ENCODE measurements at regions not wholly inside any gene's neighbourhood (a gene's known extent, or its start where the extent isn't known, plus 50 kb on each side); places are given as distances from the start of the nearest gene placed in this dataset.

GRCh38 chr4:59175617-59176016 is 2024.5 kb upstream of the ADGRL3 start:
- H3K9me3 ChIP-seq (ENCODE audit: control insufficient read depth, low read depth, low read length), result no peaks in the 10 kb centered on the region
- H3K9me3 Mint-ChIP-seq, result peaks cover 0 to 6% of the 10 kb centered on the region in 2 experiments; a peak in 3 of 5 replicates

More at GRCh38 chr4:59175617-59176016, 2024.5 kb upstream of the ADGRL3 start:
- no peak overlapping the region for H2AK5ac ChIP-seq (ENCODE audit: insufficient read length, low read length)
- no peak overlapping the region for H2BK20ac ChIP-seq (ENCODE audit: low read depth, low read length, poor library complexity, severe bottlenecking)
- H3K27ac ChIP-seq (ENCODE audit: insufficient read length, low read depth, low read length), result no peak overlapping the region
- Mint-ChIP-seq H3K4me3 (no peak overlapping the region), H3K27me3 (ENCODE audit: low read depth) (no peaks in the 10 kb centered on the region), H3K36me3 (ENCODE audit: insufficient read depth in 1 of 3, low read depth in 3 of 3) (peaks cover 4 to 6% (median 4%) of the 10 kb centered on the region in 3 experiments; a peak in 2 of 7 replicates), H3K4me1 (no peaks in the 10 kb centered on the region), H3K27ac (no peak overlapping the region)
- H4K5ac ChIP-seq (ENCODE audit: insufficient read length, low read depth, low read length), result no peak overlapping the region
- H3K56ac ChIP-seq (ENCODE audit: insufficient read length, low read depth, low read length), result no peak overlapping the region
- no peaks in the 10 kb centered on the region for H3K79me1 ChIP-seq (ENCODE audit: insufficient read depth, low read depth, low read length, poor library complexity, severe bottlenecking)
- H2BK12ac ChIP-seq (ENCODE audit: insufficient read length, low read depth, low read length), result no peak overlapping the region
- H2BK120ac ChIP-seq (ENCODE audit: low read depth, low read length, poor library complexity, severe bottlenecking), result no peak overlapping the region
- no peak overlapping the region for H4K91ac ChIP-seq (ENCODE audit: insufficient read length, low read depth, low read length)
- H3T11ph ChIP-seq (ENCODE audit: low read length), result no peak overlapping the region
- no peak overlapping the region for H3K18ac ChIP-seq (ENCODE audit: insufficient read length, low read depth, low read length)
- no peak overlapping the region for H3K4ac ChIP-seq (ENCODE audit: low read depth, low read length)
- H2AFZ ChIP-seq (ENCODE audit: low read length), result no peak overlapping the region
- no peaks in the 10 kb centered on the region for H3K79me2 ChIP-seq (ENCODE audit: insufficient read depth, low read length)
- no peaks in the 10 kb centered on the region for H4K20me1 ChIP-seq (ENCODE audit: control insufficient read depth, insufficient read depth, insufficient read length)
- WGBS (ENCODE audit: extremely low coverage, insufficient read length, low lambda C conversion rate), result no CpG with 5 or more reads among the region's 1 CpG
- no peaks in the 10 kb centered on the region for H3K4me1 ChIP-seq (ENCODE audit: insufficient read depth, low read length)
- no peaks in the 10 kb centered on the region for H3K27me3 ChIP-seq (ENCODE audit: insufficient read depth, low read length)
- no peak overlapping the region for H4K8ac ChIP-seq (replicated peaks; ENCODE audit: insufficient read length, low read depth, low read length)
- TF ChIP-seq CTCF (conservative IDR thresholded peaks at IDR 0.05), result no peak
- no peak overlapping the region for H3K9ac ChIP-seq (ENCODE audit: extremely low read depth, insufficient read length, low read length)
- H2BK5ac ChIP-seq (ENCODE audit: insufficient read length, low read length), result no peak overlapping the region
- DNase-seq, result no peak
- H3K23ac ChIP-seq (ENCODE audit: insufficient read length, low read depth, low read length), result no peak overlapping the region
- no peak overlapping the region for H3K14ac ChIP-seq (ENCODE audit: insufficient read depth, low read length)
- no peak overlapping the region for H2BK15ac ChIP-seq (ENCODE audit: low read depth, low read length)
- no peaks in the 10 kb centered on the region for H3K23me2 ChIP-seq (ENCODE audit: insufficient read length, low read depth, low read length, poor library complexity, severe bottlenecking)
- no peak overlapping the region for H3K4me2 ChIP-seq (ENCODE audit: insufficient read depth, insufficient read length, low read length)

Data from H9 (cell line).